Ishikawa (cell line): ENCODE measurements at regions not wholly inside any gene's neighbourhood (a gene's known extent, or its start where the extent isn't known, plus 50 kb on each side); places are given as distances from the start of the nearest gene placed in this dataset.

Experiments
- CEBPB ChIP-seq: IDR thresholded peaks from 2 replicates; pipeline ENCODE4 v1.6.1; 2012
- EGR1 ChIP-seq: IDR thresholded peaks from 2 replicates; pipeline ENCODE4 v1.6.1; 2012
- FOXM1 ChIP-seq: IDR thresholded peaks from 2 replicates; pipeline ENCODE4 v1.6.1; 2012; ENCODE audit warnings: low read depth, borderline replicate concordance
- TF ChIP-seq, protein P1 (sequence below): IDR thresholded peaks from 2 replicates; pipeline ENCODE4 v1.6.1; 2012; ENCODE audit warnings: low read depth, mild to moderate bottlenecking

DNA sequence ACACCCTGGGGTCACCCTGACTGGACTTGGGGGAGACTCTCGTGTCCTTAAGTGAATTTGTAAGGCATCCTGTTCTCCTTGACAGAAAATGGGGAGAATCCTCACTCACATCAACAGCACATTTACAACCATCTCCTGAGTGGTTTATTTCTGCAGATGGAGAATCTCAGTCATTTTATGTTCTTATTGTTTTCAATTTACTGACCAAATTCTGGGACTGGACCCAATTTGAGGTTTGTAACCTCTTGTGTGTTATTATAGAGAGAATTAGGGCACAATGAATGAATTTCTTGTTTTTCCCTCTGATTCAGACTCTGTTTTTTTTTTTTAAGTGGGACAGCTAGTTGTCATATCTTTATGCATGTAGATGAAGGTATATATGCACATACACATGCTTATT is 104.9 kb downstream of the ADAMTS15 start:
- TF ChIP-seq, protein P1, sequence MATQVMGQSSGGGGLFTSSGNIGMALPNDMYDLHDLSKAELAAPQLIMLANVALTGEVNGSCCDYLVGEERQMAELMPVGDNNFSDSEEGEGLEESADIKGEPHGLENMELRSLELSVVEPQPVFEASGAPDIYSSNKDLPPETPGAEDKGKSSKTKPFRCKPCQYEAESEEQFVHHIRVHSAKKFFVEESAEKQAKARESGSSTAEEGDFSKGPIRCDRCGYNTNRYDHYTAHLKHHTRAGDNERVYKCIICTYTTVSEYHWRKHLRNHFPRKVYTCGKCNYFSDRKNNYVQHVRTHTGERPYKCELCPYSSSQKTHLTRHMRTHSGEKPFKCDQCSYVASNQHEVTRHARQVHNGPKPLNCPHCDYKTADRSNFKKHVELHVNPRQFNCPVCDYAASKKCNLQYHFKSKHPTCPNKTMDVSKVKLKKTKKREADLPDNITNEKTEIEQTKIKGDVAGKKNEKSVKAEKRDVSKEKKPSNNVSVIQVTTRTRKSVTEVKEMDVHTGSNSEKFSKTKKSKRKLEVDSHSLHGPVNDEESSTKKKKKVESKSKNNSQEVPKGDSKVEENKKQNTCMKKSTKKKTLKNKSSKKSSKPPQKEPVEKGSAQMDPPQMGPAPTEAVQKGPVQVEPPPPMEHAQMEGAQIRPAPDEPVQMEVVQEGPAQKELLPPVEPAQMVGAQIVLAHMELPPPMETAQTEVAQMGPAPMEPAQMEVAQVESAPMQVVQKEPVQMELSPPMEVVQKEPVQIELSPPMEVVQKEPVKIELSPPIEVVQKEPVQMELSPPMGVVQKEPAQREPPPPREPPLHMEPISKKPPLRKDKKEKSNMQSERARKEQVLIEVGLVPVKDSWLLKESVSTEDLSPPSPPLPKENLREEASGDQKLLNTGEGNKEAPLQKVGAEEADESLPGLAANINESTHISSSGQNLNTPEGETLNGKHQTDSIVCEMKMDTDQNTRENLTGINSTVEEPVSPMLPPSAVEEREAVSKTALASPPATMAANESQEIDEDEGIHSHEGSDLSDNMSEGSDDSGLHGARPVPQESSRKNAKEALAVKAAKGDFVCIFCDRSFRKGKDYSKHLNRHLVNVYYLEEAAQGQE, result no peak
- no peak for TF ChIP-seq EGR1
- TF ChIP-seq FOXM1, result no peak
- TF ChIP-seq CEBPB, result no peak
